Ishikawa (cell line): ENCODE measurements at regions not wholly inside any gene's neighbourhood (a gene's known extent, or its start where the extent isn't known, plus 50 kb on each side); places are given as distances from the start of the nearest gene placed in this dataset.

Experiments
- CEBPB ChIP-seq: IDR thresholded peaks from 2 replicates; pipeline ENCODE4 v1.6.1; 2012
- CREB1 ChIP-seq: IDR thresholded peaks from 2 replicates; pipeline ENCODE4 v1.6.1; 2012; ENCODE audit warnings: low read depth
- EGR1 ChIP-seq: IDR thresholded peaks from 2 replicates; pipeline ENCODE4 v1.6.1; 2012
- EP300 ChIP-seq: IDR thresholded peaks from 2 replicates; pipeline ENCODE4 v1.6.1; 2012; ENCODE audit warnings: borderline replicate concordance
- FOXM1 ChIP-seq: IDR thresholded peaks from 2 replicates; pipeline ENCODE4 v1.6.1; 2012; ENCODE audit warnings: low read depth, borderline replicate concordance
- NFIC ChIP-seq: IDR thresholded peaks from 2 replicates; pipeline ENCODE4 v1.6.1; 2012
- RAD21 ChIP-seq: IDR thresholded peaks from 2 replicates; pipeline ENCODE4 v1.6.1; 2012; ENCODE audit warnings: low read depth
- REST ChIP-seq: IDR thresholded peaks from 2 replicates; pipeline ENCODE4 v1.6.1; 2012; ENCODE audit warnings: low read depth, mild to moderate bottlenecking
- TAF1 ChIP-seq: IDR thresholded peaks from 2 replicates; pipeline ENCODE4 v1.6.1; 2012; ENCODE audit warnings: low read depth, mild to moderate bottlenecking
- TCF12 ChIP-seq: IDR thresholded peaks from 2 replicates; pipeline ENCODE4 v1.6.1; 2012; ENCODE audit warnings: low read depth
- TEAD4 ChIP-seq: IDR thresholded peaks from 2 replicates; pipeline ENCODE4 v1.6.1; 2012
- USF1 ChIP-seq: IDR thresholded peaks from 2 replicates; pipeline ENCODE4 v1.6.1; 2012
- YY1 ChIP-seq: IDR thresholded peaks from 2 replicates; pipeline ENCODE4 v1.6.1; 2012; ENCODE audit warnings: low read depth
- ZBTB7A ChIP-seq: IDR thresholded peaks from 2 replicates; pipeline ENCODE4 v1.6.1; 2012; ENCODE audit warnings: low read depth
- TF ChIP-seq, protein P1 (sequence below): IDR thresholded peaks from 2 replicates; pipeline ENCODE4 v1.6.1; 2012

DNA sequence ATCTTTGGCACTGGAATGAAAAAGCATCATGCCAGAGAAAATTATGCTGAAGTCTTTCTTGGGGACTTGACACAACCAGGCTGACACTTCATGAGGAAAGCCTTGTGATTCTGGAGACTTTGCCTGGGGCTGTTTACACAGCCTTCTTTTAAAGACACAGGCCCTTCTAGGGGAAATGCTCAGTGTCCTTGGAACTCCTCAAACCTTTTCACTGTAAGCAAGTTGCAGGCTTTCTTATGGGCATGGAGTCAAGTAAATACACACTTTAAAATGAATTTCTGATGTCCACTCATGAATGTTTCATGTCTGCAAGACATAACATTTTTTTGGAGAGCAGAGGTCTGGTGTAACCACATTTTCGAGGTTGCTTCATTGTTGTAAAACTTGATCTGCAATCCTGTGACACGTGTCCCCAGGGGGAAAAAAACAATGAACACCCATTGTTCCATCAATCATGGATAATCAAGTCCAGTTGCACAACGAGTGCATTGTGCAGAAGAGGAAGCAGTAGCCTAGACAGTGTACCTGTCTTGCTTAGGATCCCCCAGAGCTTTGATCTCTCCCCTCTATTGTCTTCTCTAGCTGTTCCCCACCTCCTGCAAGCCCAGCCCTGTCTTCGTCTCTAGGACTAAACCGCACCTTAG lies 155.1 kb upstream of the PRICKLE1 start:
- TF ChIP-seq USF1 = peak; percentile 84
- peak; percentile 97 for TF ChIP-seq CEBPB
- TF ChIP-seq RAD21 = no peak
- no peak for TF ChIP-seq ZBTB7A
- peak; percentile 65; the same call in 1 of the 2 replicates for TF ChIP-seq TCF12
- TF ChIP-seq NFIC = peak; percentile 49; the same call in 1 of the 2 replicates
- TF ChIP-seq EP300 = peak; percentile 75; the same call in 1 of the 2 replicates
- TF ChIP-seq YY1 = peak; percentile 40; the same call in 1 of the 2 replicates
- TF ChIP-seq, protein P1, sequence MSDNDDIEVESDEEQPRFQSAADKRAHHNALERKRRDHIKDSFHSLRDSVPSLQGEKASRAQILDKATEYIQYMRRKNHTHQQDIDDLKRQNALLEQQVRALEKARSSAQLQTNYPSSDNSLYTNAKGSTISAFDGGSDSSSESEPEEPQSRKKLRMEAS = peak; percentile 89
- TF ChIP-seq EGR1 = no peak
- TF ChIP-seq TEAD4 = peak; percentile 67

- TF ChIP-seq CREB1 (no peak), FOXM1 (no peak), TCF12 (no peak), RAD21 (no peak), EP300 (no peak), TEAD4 (no peak), YY1 (no peak), REST (no peak; the same call in 1 of the 2 replicates), TAF1 (no peak), CEBPB (no peak), USF1 (no peak), EGR1 (no peak), ZBTB7A (no peak)
- TF ChIP-seq, protein P1 = no peak
Measured at GRCh38 chr12:42742716-42743115, 153.2 kb upstream of the PRICKLE1 start.

GRCh38 chr12:42741771-42742510 lies 152.4 kb upstream of the PRICKLE1 start:
- no peak; the same call in 1 of the 2 replicates for TF ChIP-seq FOXM1
- TF ChIP-seq, protein P1 = no peak
- TF ChIP-seq CEBPB = no peak
- TF ChIP-seq RAD21 = no peak
- no peak for TF ChIP-seq CREB1
- peak; percentile 16; the same call in 1 of the 2 replicates for TF ChIP-seq EP300
- no peak for TF ChIP-seq ZBTB7A
- no peak for TF ChIP-seq EGR1
- TF ChIP-seq USF1 = 0 out of 2 replicates have a peak, but pooled peaks have one; percentile 3
- peak; percentile 38; the same call in 1 of the 2 replicates for TF ChIP-seq TEAD4

- no peak for TF ChIP-seq CREB1
- TF ChIP-seq RAD21 = no peak
- no peak for TF ChIP-seq NFIC
- no peak for TF ChIP-seq USF1
- TF ChIP-seq TEAD4 = no peak
- no peak for TF ChIP-seq CEBPB
- no peak for TF ChIP-seq EP300
- no peak for TF ChIP-seq TAF1
- no peak for TF ChIP-seq ZBTB7A
Measured at GRCh38 chr12:42741091-42741490, 151.5 kb upstream of the PRICKLE1 start.

GRCh38 chr12:42737398-42737797 lies 147.9 kb upstream of the PRICKLE1 start:
- no peak for TF ChIP-seq TAF1
- TF ChIP-seq EP300 = no peak
- TF ChIP-seq, protein P1 = no peak
- TF ChIP-seq TCF12 = no peak
- TF ChIP-seq USF1 = no peak
- no peak for TF ChIP-seq ZBTB7A
- TF ChIP-seq EGR1 = no peak
